ENCODE measurements at regions not wholly inside any gene's neighbourhood (a gene's known extent, or its start where the extent isn't known, plus 50 kb on each side); places are given as distances from the start of the nearest gene placed in this dataset.

DNA sequence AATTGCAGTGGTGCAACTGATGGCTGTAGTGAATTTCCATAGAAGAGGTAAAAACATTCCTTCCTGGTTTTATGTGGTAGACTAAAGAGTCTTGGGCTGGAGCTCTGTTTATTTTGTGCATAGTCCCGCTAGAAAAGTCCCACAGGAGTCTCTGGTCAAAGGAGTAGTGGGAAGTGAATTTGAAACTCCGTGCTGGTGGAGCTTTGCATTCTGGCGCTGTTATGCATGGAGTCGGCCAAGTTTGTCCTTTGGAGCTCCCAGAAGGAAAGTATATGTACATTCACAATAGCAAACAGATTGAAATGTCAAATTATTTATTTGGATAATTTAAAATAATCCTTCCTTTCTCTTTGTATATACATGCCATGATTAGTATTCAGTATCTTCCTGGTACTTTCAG, 296.5 kb downstream of the LMO7 start:
- TF ChIP-seq, protein P1, sequence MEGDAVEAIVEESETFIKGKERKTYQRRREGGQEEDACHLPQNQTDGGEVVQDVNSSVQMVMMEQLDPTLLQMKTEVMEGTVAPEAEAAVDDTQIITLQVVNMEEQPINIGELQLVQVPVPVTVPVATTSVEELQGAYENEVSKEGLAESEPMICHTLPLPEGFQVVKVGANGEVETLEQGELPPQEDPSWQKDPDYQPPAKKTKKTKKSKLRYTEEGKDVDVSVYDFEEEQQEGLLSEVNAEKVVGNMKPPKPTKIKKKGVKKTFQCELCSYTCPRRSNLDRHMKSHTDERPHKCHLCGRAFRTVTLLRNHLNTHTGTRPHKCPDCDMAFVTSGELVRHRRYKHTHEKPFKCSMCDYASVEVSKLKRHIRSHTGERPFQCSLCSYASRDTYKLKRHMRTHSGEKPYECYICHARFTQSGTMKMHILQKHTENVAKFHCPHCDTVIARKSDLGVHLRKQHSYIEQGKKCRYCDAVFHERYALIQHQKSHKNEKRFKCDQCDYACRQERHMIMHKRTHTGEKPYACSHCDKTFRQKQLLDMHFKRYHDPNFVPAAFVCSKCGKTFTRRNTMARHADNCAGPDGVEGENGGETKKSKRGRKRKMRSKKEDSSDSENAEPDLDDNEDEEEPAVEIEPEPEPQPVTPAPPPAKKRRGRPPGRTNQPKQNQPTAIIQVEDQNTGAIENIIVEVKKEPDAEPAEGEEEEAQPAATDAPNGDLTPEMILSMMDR (IDR thresholded peaks at IDR 0.05), result no peak
- no peak for TF ChIP-seq POLR2A (IDR thresholded peaks at IDR 0.05)

Measured in body of pancreas (tissue), 4 donors.